HG02852 (cell line): ENCODE measurements at regions not wholly inside any gene's neighbourhood (a gene's known extent, or its start where the extent isn't known, plus 50 kb on each side); places are given as distances from the start of the nearest gene placed in this dataset.

ENCODE experiments used
- ATAC-seq: cut with Tn5 transposase; IDR thresholded peaks from one replicate; pipeline ENCODE4 v1.9.1; 2021; ENCODE audit warnings: mild to moderate bottlenecking, moderate library complexity; ENCODE audit not compliant: unreplicated experiment

GRCh38 chr22:48661984-48662383, 1165.7 kb downstream of the BRD1 start:
- no peak for ATAC-seq

- no peak for ATAC-seq
These were observed 1166.6 kb downstream of the BRD1 start for GRCh38 chr22:48660790-48661740.

GRCh38 chr22:48660104-48660789, 1167.4 kb downstream of the BRD1 start:
- no peak for ATAC-seq

- no peak for ATAC-seq
These were observed 1168.2 kb downstream of the BRD1 start for GRCh38 chr22:48659404-48659996.

GRCh38 chr22:48658871-48659270, 1168.8 kb downstream of the BRD1 start:
- no peak for ATAC-seq

- no peak for ATAC-seq
These were observed 1169.4 kb downstream of the BRD1 start for GRCh38 chr22:48658246-48658645.

- no peak for ATAC-seq
These were observed 1173.2 kb downstream of the BRD1 start for GRCh38 chr22:48654492-48654891.

GRCh38 chr22:48653929-48654328, 1173.7 kb downstream of the BRD1 start:
- no peak for ATAC-seq

- no peak for ATAC-seq
These were observed 1174.4 kb downstream of the BRD1 start for GRCh38 chr22:48653306-48653705.

GRCh38 chr22:48652796-48653195, 1174.9 kb downstream of the BRD1 start:
- ATAC-seq: no peak

- no peak for ATAC-seq
These were observed 1175.6 kb downstream of the BRD1 start for GRCh38 chr22:48651981-48652538.

- no peak for ATAC-seq
These were observed 1176.4 kb downstream of the BRD1 start for GRCh38 chr22:48651036-48651890.

GRCh38 chr22:48650323-48651035, 1177.2 kb downstream of the BRD1 start:
- no peak for ATAC-seq

GRCh38 chr22:48649466-48649865, 1178.2 kb downstream of the BRD1 start:
- no peak for ATAC-seq

GRCh38 chr22:48649031-48649430, 1178.6 kb downstream of the BRD1 start:
- ATAC-seq: no peak

- ATAC-seq: no peak
These were observed 1179.8 kb downstream of the BRD1 start for GRCh38 chr22:48647606-48648515.

- ATAC-seq: no peak
These were observed 1180.6 kb downstream of the BRD1 start for GRCh38 chr22:48647051-48647450.

- ATAC-seq: no peak
These were observed 1181.3 kb downstream of the BRD1 start for GRCh38 chr22:48646216-48646925.
